ENCODE measurements at regions not wholly inside any gene's neighbourhood (a gene's known extent, or its start where the extent isn't known, plus 50 kb on each side); places are given as distances from the start of the nearest gene placed in this dataset.

DNA sequence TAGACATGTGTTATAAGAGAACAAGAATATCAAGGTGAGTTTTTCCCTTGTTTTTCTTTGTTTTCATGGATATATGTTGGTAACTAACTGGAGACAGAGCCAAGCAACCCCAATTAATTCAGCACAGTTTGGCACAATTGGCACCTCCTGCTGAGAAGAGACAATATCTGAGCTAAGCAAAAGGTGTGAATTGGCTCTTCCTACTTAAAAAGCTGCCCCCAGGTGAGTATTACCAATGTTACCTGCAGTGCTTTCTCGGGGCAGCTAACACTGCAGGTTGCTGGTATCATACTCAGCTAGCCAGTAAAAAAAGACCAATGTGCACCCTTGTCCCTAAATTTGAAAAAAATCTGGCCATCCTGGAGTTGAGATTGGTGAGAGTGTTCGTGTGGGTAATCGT, 871.2 kb upstream of the TENM3 start:
- H3K4me3 ChIP-seq = no peak overlapping the region
- no peak overlapping the region for H3K27ac ChIP-seq
- TF ChIP-seq, protein P1, sequence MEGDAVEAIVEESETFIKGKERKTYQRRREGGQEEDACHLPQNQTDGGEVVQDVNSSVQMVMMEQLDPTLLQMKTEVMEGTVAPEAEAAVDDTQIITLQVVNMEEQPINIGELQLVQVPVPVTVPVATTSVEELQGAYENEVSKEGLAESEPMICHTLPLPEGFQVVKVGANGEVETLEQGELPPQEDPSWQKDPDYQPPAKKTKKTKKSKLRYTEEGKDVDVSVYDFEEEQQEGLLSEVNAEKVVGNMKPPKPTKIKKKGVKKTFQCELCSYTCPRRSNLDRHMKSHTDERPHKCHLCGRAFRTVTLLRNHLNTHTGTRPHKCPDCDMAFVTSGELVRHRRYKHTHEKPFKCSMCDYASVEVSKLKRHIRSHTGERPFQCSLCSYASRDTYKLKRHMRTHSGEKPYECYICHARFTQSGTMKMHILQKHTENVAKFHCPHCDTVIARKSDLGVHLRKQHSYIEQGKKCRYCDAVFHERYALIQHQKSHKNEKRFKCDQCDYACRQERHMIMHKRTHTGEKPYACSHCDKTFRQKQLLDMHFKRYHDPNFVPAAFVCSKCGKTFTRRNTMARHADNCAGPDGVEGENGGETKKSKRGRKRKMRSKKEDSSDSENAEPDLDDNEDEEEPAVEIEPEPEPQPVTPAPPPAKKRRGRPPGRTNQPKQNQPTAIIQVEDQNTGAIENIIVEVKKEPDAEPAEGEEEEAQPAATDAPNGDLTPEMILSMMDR (IDR thresholded peaks at IDR 0.05) = no peak
- no peak for TF ChIP-seq POLR2A (IDR thresholded peaks at IDR 0.05)
- no peaks in the 10 kb centered on the region for H3K4me1 ChIP-seq
- no peaks in the 10 kb centered on the region for H3K27me3 ChIP-seq
- intact Hi-C loops (cut with DNase I) = no loop called here
- DNase-seq = no peak
- no peaks in the 10 kb centered on the region for H3K9me3 ChIP-seq
- no peak for ATAC-seq
- 28% methylated on average over 3 of the region's 3 CpGs for WGBS, 2 donors
- no peaks in the 10 kb centered on the region for H3K36me3 ChIP-seq (replicated peaks in 1 of 2; ENCODE audit: insufficient read depth in 1 of 2, low read depth in 2 of 2)

DNA sequence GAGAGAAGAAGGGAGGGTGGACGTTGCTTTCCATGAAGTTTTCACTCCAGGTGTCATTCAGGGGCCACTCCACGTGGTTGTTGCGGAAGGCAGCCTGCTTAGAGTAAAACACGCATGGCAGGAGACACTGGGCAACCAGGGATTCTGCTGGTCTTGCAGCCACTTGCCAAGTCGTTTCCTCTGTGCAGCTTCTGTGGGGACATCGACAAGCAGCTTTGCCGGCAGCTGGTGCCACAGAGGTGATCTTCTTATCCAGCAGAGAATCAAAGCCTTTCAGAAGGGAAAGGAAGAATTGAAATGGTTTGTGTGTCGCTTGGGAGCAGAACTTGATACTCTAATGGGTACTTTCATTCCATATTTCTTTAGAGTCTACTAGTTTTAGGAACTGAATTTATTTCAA, 867.1 kb upstream of the TENM3 start:
- Histone ChIP-seq H3K4me3 (no peak overlapping the region), H3K9me3 (no peaks in the 10 kb centered on the region), H3K27me3 (no peaks in the 10 kb centered on the region), H3K36me3 (replicated peaks in 1 of 2; ENCODE audit: insufficient read depth in 1 of 2, low read depth in 2 of 2) (no peaks in the 10 kb centered on the region), H3K4me1 (no peaks in the 10 kb centered on the region), H3K27ac (no peak overlapping the region)
- 56 to 63% methylated on average over 8 of the region's 8 CpGs for WGBS, 2 donors
- intact Hi-C loops (cut with DNase I) = no loop called here
- no peak for ATAC-seq
- no peak for TF ChIP-seq POLR2A (IDR thresholded peaks at IDR 0.05)
- TF ChIP-seq, protein P1 (IDR thresholded peaks at IDR 0.05) = no peak
- no peak for DNase-seq

DNA sequence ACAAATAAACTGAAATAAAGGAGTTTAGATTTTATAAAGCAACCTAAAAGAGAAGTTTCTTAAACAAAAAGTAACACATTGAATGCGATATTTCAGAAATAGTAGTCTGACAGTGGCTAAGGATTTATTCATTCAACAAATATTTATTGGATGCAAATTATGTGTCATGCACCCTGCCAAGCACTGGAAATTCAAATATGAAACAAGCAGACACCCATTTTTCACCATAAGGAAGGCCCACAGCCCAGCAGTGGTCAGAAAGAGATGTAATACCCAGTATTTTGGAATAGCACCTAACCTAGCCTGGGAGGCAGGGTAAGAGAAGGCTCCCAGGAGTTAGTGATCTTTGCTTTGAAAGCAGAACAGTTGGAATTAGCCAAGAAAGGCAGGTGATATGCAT, 855.1 kb upstream of the TENM3 start:
- WGBS, 2 donors = 68 to 69% methylated on average over 1 of the region's 1 CpG
- Histone ChIP-seq H3K4me1 (no peaks in the 10 kb centered on the region), H3K36me3 (replicated peaks in 1 of 2; ENCODE audit: insufficient read depth in 1 of 2, low read depth in 2 of 2) (no peaks in the 10 kb centered on the region), H3K4me3 (no peak overlapping the region), H3K27me3 (no peaks in the 10 kb centered on the region), H3K9me3 (no peaks in the 10 kb centered on the region), H3K27ac (no peak overlapping the region)
- ATAC-seq = no peak
- intact Hi-C loops (cut with DNase I) = no loop called here
- no peak for DNase-seq
- TF ChIP-seq, protein P1 (IDR thresholded peaks at IDR 0.05) = no peak
- TF ChIP-seq POLR2A (IDR thresholded peaks at IDR 0.05) = no peak

DNA sequence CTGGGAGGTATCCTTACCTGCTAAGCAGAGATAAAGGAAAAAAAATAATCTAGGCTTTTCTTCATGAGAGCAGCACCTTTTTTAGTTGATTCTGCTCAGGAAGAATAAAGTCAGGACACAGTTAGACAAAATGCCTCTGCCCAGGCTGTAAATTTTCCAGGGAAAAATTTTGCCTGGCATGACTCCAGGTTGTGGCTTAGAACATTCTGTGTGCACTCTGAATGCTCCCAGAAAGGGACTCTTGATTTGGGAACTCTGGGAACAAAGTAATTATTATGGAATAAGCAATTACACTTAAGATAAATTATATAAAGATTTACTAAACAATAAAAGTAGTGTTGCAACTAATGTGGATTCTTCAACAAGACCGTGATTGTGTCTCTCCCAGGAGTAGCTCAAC, 826.2 kb upstream of the TENM3 start:
- TF ChIP-seq, protein P1 (IDR thresholded peaks at IDR 0.05) = no peak
- no peak for TF ChIP-seq POLR2A (IDR thresholded peaks at IDR 0.05)
- Histone ChIP-seq H3K9me3 (no peaks in the 10 kb centered on the region), H3K36me3 (replicated peaks in 1 of 2; ENCODE audit: insufficient read depth in 1 of 2, low read depth in 2 of 2) (no peaks in the 10 kb centered on the region), H3K4me3 (no peak overlapping the region), H3K27ac (no peak overlapping the region), H3K4me1 (no peaks in the 10 kb centered on the region), H3K27me3 (no peaks in the 10 kb centered on the region)
- ATAC-seq = no peak
- intact Hi-C loops (cut with DNase I) = no loop called here
- no peak for DNase-seq
- 41 to 42% methylated on average over 1 of the region's 1 CpG for WGBS, 2 donors

DNA sequence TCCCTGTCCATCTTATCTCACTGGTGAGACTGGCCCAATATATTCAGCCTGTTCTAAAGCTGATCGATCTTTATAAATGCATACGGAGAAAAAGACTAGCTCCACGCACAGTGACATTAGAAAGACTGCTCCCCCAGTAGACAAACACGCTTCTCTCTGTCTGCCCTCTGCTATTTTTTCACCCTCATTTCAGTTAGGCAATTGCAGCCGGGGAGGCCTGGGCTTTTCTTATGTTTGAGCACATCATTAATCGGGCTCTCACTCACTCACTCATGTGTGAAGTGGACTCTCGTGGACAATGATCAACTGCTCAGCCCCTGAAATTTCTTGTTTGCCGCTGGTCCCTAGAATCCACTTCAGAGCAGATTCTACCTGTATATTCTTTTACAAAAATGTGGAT, 824.7 kb upstream of the TENM3 start:
- Histone ChIP-seq H3K4me1 (no peaks in the 10 kb centered on the region), H3K36me3 (replicated peaks in 1 of 2; ENCODE audit: insufficient read depth in 1 of 2, low read depth in 2 of 2) (no peaks in the 10 kb centered on the region), H3K27me3 (no peaks in the 10 kb centered on the region), H3K27ac (no peak overlapping the region), H3K4me3 (no peak overlapping the region), H3K9me3 (no peaks in the 10 kb centered on the region)
- DNase-seq (no peak), ATAC-seq (no peak)
- WGBS, 2 donors = 32% methylated on average over 8 of the region's 8 CpGs
- intact Hi-C loops (cut with DNase I) = no loop called here
- TF ChIP-seq, protein P1 (IDR thresholded peaks at IDR 0.05) = no peak
- TF ChIP-seq POLR2A (IDR thresholded peaks at IDR 0.05) = no peak
